HepG2 (cell line): ENCODE measurements at regions not wholly inside any gene's neighbourhood (a gene's known extent, or its start where the extent isn't known, plus 50 kb on each side); places are given as distances from the start of the nearest gene placed in this dataset.

Experiments
- ATAC-seq: fragments of 200-7000 bp; cut with Tn5 transposase; 3 replicates; pipeline ENCODE4 v1.9.1; 2020; ENCODE audit warnings: mild to moderate bottlenecking, moderate library complexity
- BruUV-seq: library from RNA; stranded (reverse); fragments of 400-500 nt; replicated peaks from 2 replicates; lab custom pipeline; 2021; lab: Mats Ljungman, UMichigan
- CTCF ChIA-PET: fragments of 300-600 bp; formaldehyde crosslinking; extraction: SDS; loops from one replicate; lab custom pipeline; 2021; ENCODE audit warnings: low total read pairs, inconsistent platforms, low intra/inter-chr PET ratio; lab: Yijun Ruan, JAX
- POLR2A ChIA-PET: fragments of 350-600 bp; sonication (Branson Sonifier 250); formaldehyde crosslinking; loops from one replicate; lab custom pipeline; 2020; ENCODE audit warnings: antibody characterized with exemption, inconsistent platforms; lab: Yijun Ruan, JAX
- DNase-seq: peaks from one replicate; pipeline ENCODE4 v3.0.0-alpha.2; 2015; ENCODE audit warnings: low spot score
- FAIRE-seq: peaks from 3 replicates; lab custom pipeline; 2011; peaks lifted over from hg19 to GRCh38; lab: Jason Lieb, UNC
- H2AFZ ChIP-seq: one replicate; pipeline ENCODE4 v1.6.1; 2011; ENCODE audit warnings: low read length, inconsistent platforms
- H3K27ac ChIP-seq: fragments of 300-600 bp; 3 replicates; pipeline ENCODE4 v1.8.0; 2011; ENCODE audit warnings: mixed run types, mild to moderate bottlenecking, mixed read lengths, low read length, inconsistent platforms; ENCODE audit not compliant: insufficient read depth; ENCODE audit errors: extremely low read length
- H3K27me3 ChIP-seq, 2 experiments: fragments of 200-600 bp in 1 of 2; 2 replicates in 1 of 2; 3 replicates in 1 of 2; pipeline versions ENCODE4 v1.6.0 to v1.8.0; 2011; ENCODE audit warnings: low read length in 2 of 2, mild to moderate bottlenecking in 2 of 2, moderate library complexity in 2 of 2, inconsistent platforms in 1 of 2; ENCODE audit not compliant: insufficient read depth in 2 of 2, control insufficient read depth in 1 of 2
- H3K36me3 ChIP-seq, 2 experiments: fragments of 200-600 bp in 1 of 2; replicated peaks in 1 of 2; 2 replicates in 1 of 2; 3 replicates in 1 of 2; pipeline versions ENCODE4 v1.5.1 to v1.8.0; 2011; ENCODE audit warnings: low read length in 2 of 2, inconsistent platforms in 1 of 2; ENCODE audit not compliant: insufficient read depth in 2 of 2, control insufficient read depth in 1 of 2
- H3K4me1 ChIP-seq: 2 replicates; pipeline ENCODE4 v1.5.1; 2012; ENCODE audit warnings: low read length, inconsistent platforms; ENCODE audit not compliant: insufficient read depth
- H3K4me2 ChIP-seq: 2 replicates; pipeline ENCODE4 v1.6.0; 2011; ENCODE audit warnings: low read depth, low read length, inconsistent platforms
- H3K4me3 ChIP-seq, 3 experiments: fragments of 200-600 bp in 1 of 3; sonication (generic), shearing (Covaris generic) in 1 of 3; replicated peaks in 1 of 3; 2 replicates each; pipeline ENCODE4 v1.5.1; 2011 to 2016; ENCODE audit warnings: low read length in 3 of 3, inconsistent platforms in 2 of 3, low read depth in 2 of 3, mild to moderate bottlenecking in 2 of 3, control low read depth in 1 of 3, mixed read lengths in 1 of 3; ENCODE audit not compliant: insufficient read depth in 1 of 3
- H3K79me2 ChIP-seq: one replicate; pipeline ENCODE4 v1.6.1; 2011; ENCODE audit warnings: low read length, inconsistent platforms; ENCODE audit not compliant: insufficient read depth
- H3K9ac ChIP-seq: 2 replicates; pipeline ENCODE4 v1.6.0; 2011; ENCODE audit warnings: mild to moderate bottlenecking, low read depth, low read length, inconsistent platforms; ENCODE audit not compliant: insufficient read depth
- H3K9me3 ChIP-seq: 2 replicates; pipeline ENCODE4 v1.5.1; 2012; ENCODE audit warnings: mild to moderate bottlenecking, low read length
- H4K20me1 ChIP-seq: 2 replicates; pipeline ENCODE4 v1.6.0; 2011; ENCODE audit warnings: inconsistent platforms, mild to moderate bottlenecking, low read length, moderate library complexity; ENCODE audit not compliant: insufficient read depth
- ARNT2 ChIP-seq: sonication (generic); formaldehyde crosslinking; IDR thresholded peaks from 2 replicates; pipeline ENCODE4 v1.8.0; 2022; ENCODE audit warnings: mild to moderate bottlenecking, low read depth, missing genetic modification reagents, moderate library complexity
- BATF2 ChIP-seq: sonication (generic); formaldehyde crosslinking; IDR thresholded peaks from 2 replicates; pipeline ENCODE4 v1.8.0; 2022; ENCODE audit warnings: mild to moderate bottlenecking, missing genetic modification reagents, moderate library complexity
- EEA1 ChIP-seq: sonication (generic); formaldehyde crosslinking; IDR thresholded peaks from 2 replicates; pipeline ENCODE4 v1.5.1; 2020; ENCODE audit warnings: mild to moderate bottlenecking, missing genetic modification reagents, borderline replicate concordance
- IKZF5 ChIP-seq: IDR thresholded peaks from 2 replicates; pipeline ENCODE4 v1.6.1; 2018; ENCODE audit warnings: missing genetic modification reagents, mild to moderate bottlenecking, missing compliant biosample characterization
- KLF6 ChIP-seq: IDR thresholded peaks from 2 replicates; pipeline ENCODE4 v1.8.0; 2016; ENCODE audit warnings: missing biosample characterization, missing genetic modification reagents
- NFKBIZ ChIP-seq: IDR thresholded peaks from 2 replicates; pipeline ENCODE4 v1.6.1; 2018; ENCODE audit warnings: missing genetic modification reagents, missing compliant biosample characterization
- PATZ1 ChIP-seq: sonication (generic); formaldehyde crosslinking; IDR thresholded peaks from 2 replicates; pipeline ENCODE4 v1.4.0; 2020; ENCODE audit warnings: missing genetic modification reagents
- U2AF2 ChIP-seq: fragments of 200-400 bp; formaldehyde crosslinking; IDR thresholded peaks from 2 replicates; pipeline ENCODE4 v1.6.1; 2017; ENCODE audit warnings: low read depth, mild to moderate bottlenecking, low read length
- ZNF230 ChIP-seq: sonication (generic); formaldehyde crosslinking; IDR thresholded peaks from 2 replicates; pipeline ENCODE4 v1.4.0; 2020; ENCODE audit warnings: mild to moderate bottlenecking, missing genetic modification reagents
- ZNF292 ChIP-seq: sonication (generic); formaldehyde crosslinking; IDR thresholded peaks from 2 replicates; pipeline ENCODE4 v1.8.1; 2022; ENCODE audit warnings: mild to moderate bottlenecking, low read depth, missing genetic modification reagents, borderline replicate concordance
- ZNF563 ChIP-seq: sonication (generic); formaldehyde crosslinking; IDR thresholded peaks from 2 replicates; pipeline ENCODE4 v1.8.0; 2022; ENCODE audit warnings: mild to moderate bottlenecking, moderate library complexity, missing genetic modification reagents
- ZNF644 ChIP-seq: IDR thresholded peaks from 2 replicates; pipeline ENCODE4 v1.6.1; 2016; ENCODE audit warnings: low read depth
- WGBS: methylation state at CpG from one replicate; pipeline ENCODE4 v1.1.6; 2017; ENCODE audit warnings: low lambda C conversion rate; 5-methylcytosine and 5-hydroxymethylcytosine counted together
- in situ Hi-C: cut with HindIII; loops from 2 replicates; pipeline ENCODE4 v1.10.0; 2017; ENCODE audit warnings: low pct_unique_long_range_greater_than_20kb; ENCODE audit not compliant: extremely low pct_ligation_motif_present
- intact Hi-C: fragments of 100-400 bp; cut with micrococcal nuclease; formaldehyde crosslinking; loops from one replicate; pipeline ENCODE4 v1.10.0; 2022; ENCODE audit not compliant: unreplicated experiment

- no peak for TF ChIP-seq IKZF5 (CRISPR knock-in tag)
Observed at GRCh38 chr4:124188595-124188994, 523.9 kb downstream of the ANKRD50 start (continued).

- POLR2A ChIA-PET, result no interaction called here
- WGBS, result 0% methylated on average over 1 of the region's 1 CpG
- Histone ChIP-seq H3K27ac (no peak overlapping the region), H3K79me2 (no peaks in the 10 kb centered on the region), H3K4me2 (no peak overlapping the region), H3K36me3 (no peaks in the 10 kb centered on the region), H3K9me3 (no peaks in the 10 kb centered on the region), H3K27me3 (no peaks in the 10 kb centered on the region), H4K20me1 (no peaks in the 10 kb centered on the region), H2AFZ (no peak overlapping the region), H3K4me1 (no peaks in the 10 kb centered on the region), H3K4me3 (no peak overlapping the region)
- no peak for FAIRE-seq
- no peak for ATAC-seq
- in situ Hi-C loops, result no loop called here
- intact Hi-C loops, result no loop called here
- DNase-seq, result no peak
- CTCF ChIA-PET, result no interaction called here
- no TSS peak for BruUV-seq
- TF ChIP-seq NFKBIZ (CRISPR knock-in tag) (no peak), ZNF230 (no peak), BATF2 (no peak), ARNT2 (CRISPR knock-in tag) (no peak), EEA1 (no peak), ZNF644 (no peak), KLF6 (CRISPR knock-in tag) (no peak), PATZ1 (no peak), U2AF2 (no peak), ZNF563 (CRISPR knock-in tag) (no peak), ZNF292 (no peak)
- TF ChIP-seq, all 625 proteins: peak for 0
- no peak overlapping the region for H3K9ac ChIP-seq
Observed at GRCh38 chr4:124189545-124189944, 523.0 kb downstream of the ANKRD50 start.
